GM12875 (cell line): ENCODE measurements at regions not wholly inside any gene's neighbourhood (a gene's known extent, or its start where the extent isn't known, plus 50 kb on each side); places are given as distances from the start of the nearest gene placed in this dataset.

ENCODE experiments used
- H3K4me3 ChIP-seq: one replicate; pipeline ENCODE4 v1.5.1; 2011; ENCODE audit warnings: low read depth, low read length, control low read depth
- TF ChIP-seq, protein P1 (sequence below): IDR thresholded peaks from 2 replicates; pipeline ENCODE4 v1.5.1; 2011; ENCODE audit warnings: low read depth, mild to moderate bottlenecking, control low read depth, inconsistent platforms, low read length, moderate library complexity, borderline replicate concordance; ENCODE audit not compliant: insufficient read depth

DNA sequence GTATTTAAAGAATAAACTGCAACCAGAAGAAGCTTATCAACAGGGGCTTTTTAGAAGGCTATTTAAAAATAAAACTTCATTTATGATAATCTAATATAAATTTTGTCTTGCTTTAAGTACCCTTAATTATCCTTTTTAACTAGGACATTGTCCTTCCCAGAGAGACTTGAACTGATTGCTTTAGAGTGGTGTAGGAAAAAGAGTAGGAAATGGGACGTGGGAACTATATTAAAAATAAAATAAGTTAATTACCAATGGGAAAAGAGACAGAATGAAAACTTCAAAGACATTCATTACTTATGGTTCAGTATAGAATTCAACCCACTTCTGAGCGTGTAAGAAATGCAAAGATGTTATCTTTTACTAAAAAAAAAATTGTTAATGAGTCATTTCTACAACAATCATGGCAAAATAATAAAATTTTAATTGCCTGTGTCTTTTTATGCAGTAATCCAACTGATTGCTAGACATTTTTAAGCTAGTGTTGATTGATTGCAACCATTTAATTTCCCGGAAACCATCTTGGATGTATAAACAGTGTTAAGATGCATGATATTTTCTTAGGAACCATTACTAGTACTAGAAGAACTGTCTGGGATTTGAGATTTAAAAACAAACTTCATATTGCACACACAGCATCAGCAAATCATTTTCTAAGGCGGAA is 298.8 kb upstream of the UMPS start:
- TF ChIP-seq, protein P1, sequence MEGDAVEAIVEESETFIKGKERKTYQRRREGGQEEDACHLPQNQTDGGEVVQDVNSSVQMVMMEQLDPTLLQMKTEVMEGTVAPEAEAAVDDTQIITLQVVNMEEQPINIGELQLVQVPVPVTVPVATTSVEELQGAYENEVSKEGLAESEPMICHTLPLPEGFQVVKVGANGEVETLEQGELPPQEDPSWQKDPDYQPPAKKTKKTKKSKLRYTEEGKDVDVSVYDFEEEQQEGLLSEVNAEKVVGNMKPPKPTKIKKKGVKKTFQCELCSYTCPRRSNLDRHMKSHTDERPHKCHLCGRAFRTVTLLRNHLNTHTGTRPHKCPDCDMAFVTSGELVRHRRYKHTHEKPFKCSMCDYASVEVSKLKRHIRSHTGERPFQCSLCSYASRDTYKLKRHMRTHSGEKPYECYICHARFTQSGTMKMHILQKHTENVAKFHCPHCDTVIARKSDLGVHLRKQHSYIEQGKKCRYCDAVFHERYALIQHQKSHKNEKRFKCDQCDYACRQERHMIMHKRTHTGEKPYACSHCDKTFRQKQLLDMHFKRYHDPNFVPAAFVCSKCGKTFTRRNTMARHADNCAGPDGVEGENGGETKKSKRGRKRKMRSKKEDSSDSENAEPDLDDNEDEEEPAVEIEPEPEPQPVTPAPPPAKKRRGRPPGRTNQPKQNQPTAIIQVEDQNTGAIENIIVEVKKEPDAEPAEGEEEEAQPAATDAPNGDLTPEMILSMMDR = no peak
- H3K4me3 ChIP-seq = no peak overlapping the region

DNA sequence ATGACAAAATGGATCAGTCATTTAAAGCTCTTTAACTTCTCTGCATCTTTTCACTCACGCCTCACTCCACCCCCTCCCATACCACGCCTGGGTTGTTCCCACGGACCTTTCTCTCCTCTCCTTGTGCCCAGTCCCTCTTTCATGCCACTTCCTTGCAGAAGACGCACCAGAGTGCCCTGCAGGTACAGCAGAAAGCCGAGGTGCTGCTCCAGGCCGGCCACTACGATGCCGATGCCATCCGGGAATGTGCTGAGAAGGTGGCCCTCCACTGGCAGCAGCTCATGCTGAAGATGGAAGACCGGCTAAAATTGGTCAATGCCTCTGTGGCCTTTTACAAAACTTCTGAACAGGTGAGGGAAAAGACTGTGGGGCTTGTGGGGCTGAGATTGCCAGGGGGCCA is 296.1 kb upstream of the UMPS start:
- H3K4me3 ChIP-seq = no peak overlapping the region
- TF ChIP-seq, protein P1 = no peak

DNA sequence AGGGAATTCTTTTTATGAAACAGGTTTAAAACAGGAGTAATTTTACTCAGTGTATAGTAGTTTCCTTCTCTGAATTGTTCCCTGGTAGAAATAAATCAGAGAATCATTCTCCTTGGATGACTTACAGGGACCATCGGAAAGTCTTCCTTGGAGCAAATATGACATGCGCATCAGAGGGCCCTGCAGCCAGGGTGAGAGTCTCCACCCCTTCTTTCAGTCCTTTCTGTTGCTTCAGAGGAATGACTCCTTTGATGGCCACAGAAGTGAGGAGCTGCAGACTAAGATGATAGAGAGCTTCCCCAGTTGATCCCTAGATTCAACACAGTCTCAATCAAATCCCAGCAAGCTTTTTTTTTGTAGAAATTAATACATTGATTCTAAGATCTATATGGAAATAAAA is 294.8 kb upstream of the UMPS start:
- H3K4me3 ChIP-seq = no peak overlapping the region
- TF ChIP-seq, protein P1 = no peak

DNA sequence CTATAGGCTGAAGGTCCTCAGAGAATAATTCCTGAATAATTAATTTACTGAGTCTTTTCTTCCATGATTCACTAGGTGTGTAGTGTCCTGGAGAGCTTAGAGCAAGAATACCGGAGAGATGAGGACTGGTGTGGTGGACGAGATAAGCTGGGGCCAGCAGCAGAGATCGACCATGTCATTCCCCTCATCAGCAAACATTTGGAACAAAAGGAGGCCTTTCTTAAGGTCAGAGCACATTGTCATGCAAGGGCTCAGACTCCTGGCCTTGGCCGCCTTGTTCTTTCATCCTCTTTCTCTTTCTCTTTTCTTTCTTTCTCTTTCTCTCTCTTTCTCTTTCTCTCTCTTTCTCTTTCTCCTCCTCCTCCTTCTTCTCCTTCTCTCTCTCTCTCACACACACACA is 291.4 kb upstream of the UMPS start:
- H3K4me3 ChIP-seq = no peak overlapping the region
- TF ChIP-seq, protein P1 = no peak

DNA sequence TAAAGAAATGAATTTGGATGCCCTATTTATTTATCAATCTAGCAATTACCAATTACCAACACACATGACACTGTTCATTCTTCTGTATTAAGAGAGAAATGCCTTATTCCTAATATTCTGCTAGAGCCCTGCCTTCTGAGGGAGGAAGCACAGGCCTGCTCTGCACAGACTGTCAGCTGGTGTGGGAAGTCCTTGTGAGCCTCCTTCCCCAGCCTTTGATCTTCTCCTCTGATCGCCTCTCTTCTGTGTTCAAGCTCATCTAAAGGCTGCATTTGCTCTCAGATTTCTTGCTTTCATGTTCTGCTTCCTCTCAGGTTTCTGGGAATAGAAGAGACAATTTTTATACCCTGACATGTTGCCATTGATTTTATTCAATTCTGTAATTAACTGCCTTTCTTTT is 290.6 kb upstream of the UMPS start:
- TF ChIP-seq, protein P1 = no peak
- no peak overlapping the region for H3K4me3 ChIP-seq

DNA sequence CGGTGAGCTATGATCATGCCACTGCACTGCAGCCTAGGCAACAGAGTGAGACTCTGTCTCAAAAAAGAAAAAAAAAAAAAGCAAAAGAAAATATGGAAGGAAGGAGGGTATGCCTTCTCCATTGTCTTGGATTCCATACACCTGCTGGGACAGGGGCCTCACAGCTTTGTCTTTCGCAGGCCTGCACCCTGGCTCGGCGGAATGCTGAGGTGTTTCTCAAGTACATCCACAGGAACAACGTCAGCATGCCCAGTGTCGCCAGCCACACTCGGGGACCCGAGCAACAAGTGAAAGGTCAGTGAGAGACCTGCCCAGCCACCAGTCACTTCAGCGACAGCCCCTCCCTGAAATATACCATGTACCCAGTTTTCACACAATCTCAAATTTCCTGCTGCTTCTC is 288.5 kb upstream of the UMPS start:
- TF ChIP-seq, protein P1 = no peak
- no peak overlapping the region for H3K4me3 ChIP-seq

DNA sequence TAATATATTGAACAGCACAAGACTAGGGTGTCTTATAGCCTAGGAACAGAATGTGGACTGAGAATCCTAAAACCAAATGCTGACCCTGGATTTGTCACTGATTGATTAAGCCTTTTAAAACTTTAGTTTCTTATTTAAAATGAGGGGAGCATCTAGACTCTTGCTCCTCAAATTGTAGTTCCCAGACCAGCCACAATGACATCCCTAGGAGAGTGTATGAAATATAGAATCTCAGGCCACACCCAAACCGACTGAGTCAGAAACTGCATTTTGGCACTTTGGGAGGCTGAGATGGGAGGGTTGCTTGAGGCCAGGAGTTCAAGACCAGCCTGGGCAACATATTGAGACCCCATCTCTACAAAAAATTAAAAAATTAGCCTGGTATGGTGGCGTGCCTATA is 287.8 kb upstream of the UMPS start:
- TF ChIP-seq, protein P1 = no peak
- no peak overlapping the region for H3K4me3 ChIP-seq
